ENCODE measurements at regions not wholly inside any gene's neighbourhood (a gene's known extent, or its start where the extent isn't known, plus 50 kb on each side); places are given as distances from the start of the nearest gene placed in this dataset.

DNA sequence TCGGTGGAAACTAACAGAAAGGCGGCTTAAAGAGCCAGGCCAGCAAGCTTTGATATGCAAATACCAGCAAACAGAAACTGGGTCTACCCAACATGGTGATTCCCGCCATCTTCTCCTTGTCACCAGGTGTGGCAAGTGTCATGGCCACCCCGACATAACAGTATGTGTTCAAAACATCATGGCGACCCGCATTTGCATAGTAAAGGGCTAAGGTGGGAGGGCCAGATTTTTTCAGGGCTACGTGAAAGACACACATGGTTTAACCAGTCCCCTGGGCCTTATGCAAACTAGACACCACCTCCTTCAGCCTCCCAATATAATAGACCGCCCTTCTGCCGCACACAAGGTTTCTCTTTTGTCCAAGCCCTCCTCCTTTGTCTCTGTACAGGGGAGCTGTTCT lies 260.4 kb downstream of the METTL4 start:
- Histone ChIP-seq H3K4me3 (no peak overlapping the region), H3K27ac (no peak overlapping the region), H3K4me1 (no peaks in the 10 kb centered on the region), H3K27me3 (ENCODE audit: insufficient read depth in 3 of 3, low read length in 2 of 3) (no peaks in the 10 kb centered on the region), H3K9me3 (no peaks in the 10 kb centered on the region), H3K36me3 (ENCODE audit: insufficient read depth in 1 of 2, low read depth in 1 of 2) (no peaks in the 10 kb centered on the region)
- TF ChIP-seq, protein P1, sequence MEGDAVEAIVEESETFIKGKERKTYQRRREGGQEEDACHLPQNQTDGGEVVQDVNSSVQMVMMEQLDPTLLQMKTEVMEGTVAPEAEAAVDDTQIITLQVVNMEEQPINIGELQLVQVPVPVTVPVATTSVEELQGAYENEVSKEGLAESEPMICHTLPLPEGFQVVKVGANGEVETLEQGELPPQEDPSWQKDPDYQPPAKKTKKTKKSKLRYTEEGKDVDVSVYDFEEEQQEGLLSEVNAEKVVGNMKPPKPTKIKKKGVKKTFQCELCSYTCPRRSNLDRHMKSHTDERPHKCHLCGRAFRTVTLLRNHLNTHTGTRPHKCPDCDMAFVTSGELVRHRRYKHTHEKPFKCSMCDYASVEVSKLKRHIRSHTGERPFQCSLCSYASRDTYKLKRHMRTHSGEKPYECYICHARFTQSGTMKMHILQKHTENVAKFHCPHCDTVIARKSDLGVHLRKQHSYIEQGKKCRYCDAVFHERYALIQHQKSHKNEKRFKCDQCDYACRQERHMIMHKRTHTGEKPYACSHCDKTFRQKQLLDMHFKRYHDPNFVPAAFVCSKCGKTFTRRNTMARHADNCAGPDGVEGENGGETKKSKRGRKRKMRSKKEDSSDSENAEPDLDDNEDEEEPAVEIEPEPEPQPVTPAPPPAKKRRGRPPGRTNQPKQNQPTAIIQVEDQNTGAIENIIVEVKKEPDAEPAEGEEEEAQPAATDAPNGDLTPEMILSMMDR (IDR thresholded peaks at IDR 0.05) = no peak
- intact Hi-C loops (cut with DNase I) = no loop called here
- ATAC-seq = no peak
- no peak for DNase-seq
- 85 to 86% (median 85%) methylated on average over 9 of the region's 9 CpGs for WGBS, 3 donors

DNA sequence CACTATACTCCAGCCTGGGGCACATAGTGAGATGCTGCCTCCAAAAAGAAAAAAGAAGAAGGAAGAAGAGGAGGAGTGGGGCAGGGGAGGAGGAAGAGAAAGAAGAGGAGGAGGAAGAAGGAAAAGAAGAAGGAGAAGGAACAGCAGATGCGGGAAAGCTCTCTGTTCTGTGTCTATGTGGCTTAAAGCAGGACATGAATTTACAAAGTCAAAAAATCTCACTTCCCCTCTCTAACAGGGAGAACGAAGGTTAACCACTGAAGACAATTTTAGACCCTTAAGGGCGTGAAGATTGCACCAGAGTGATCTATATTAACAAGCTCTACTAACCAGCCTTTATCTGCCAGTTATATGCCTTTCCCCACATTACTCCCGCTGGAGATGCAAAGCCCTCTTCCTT lies 258.9 kb downstream of the METTL4 start:
- WGBS, 3 donors = 75 to 79% (median 77%) methylated on average over 4 of the region's 4 CpGs
- TF ChIP-seq, protein P1 (IDR thresholded peaks at IDR 0.05) = no peak
- Histone ChIP-seq H3K9me3 (no peaks in the 10 kb centered on the region), H3K4me3 (no peak overlapping the region), H3K27me3 (ENCODE audit: insufficient read depth in 3 of 3, low read length in 2 of 3) (no peaks in the 10 kb centered on the region), H3K4me1 (no peaks in the 10 kb centered on the region), H3K27ac (no peak overlapping the region), H3K36me3 (ENCODE audit: insufficient read depth in 1 of 2, low read depth in 1 of 2) (no peaks in the 10 kb centered on the region)
- ATAC-seq (no peak), DNase-seq (no peak)
- intact Hi-C loops (cut with DNase I) = no loop called here

DNA sequence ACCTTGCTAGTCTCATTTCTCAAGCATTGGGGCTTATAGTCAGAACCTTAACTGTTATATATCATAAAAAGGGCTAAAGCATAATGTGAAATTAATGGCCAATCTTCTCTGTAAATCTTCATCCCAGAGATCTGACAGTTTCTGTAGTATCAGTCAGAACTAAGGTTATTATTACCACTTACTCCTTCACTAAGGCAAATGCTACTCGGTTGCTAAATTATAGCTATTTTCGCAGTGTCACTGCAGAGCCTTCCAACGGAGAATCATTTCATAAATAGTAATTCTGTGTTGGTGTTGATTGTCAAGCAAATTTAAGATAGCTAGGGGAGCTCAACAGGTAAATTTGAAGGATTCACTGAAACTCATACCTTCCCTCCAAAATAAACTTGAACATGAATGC lies 258.0 kb downstream of the METTL4 start:
- Histone ChIP-seq H3K27me3 (ENCODE audit: insufficient read depth in 3 of 3, low read length in 2 of 3) (no peaks in the 10 kb centered on the region), H3K4me1 (no peaks in the 10 kb centered on the region), H3K27ac (no peak overlapping the region), H3K36me3 (ENCODE audit: insufficient read depth in 1 of 2, low read depth in 1 of 2) (no peaks in the 10 kb centered on the region), H3K4me3 (no peak overlapping the region), H3K9me3 (no peaks in the 10 kb centered on the region)
- DNase-seq (no peak), ATAC-seq (no peak)
- 80 to 84% (median 84%) methylated on average over 3 of the region's 3 CpGs for WGBS, 3 donors
- intact Hi-C loops (cut with DNase I) = no loop called here
- TF ChIP-seq, protein P1 (IDR thresholded peaks at IDR 0.05) = no peak

DNA sequence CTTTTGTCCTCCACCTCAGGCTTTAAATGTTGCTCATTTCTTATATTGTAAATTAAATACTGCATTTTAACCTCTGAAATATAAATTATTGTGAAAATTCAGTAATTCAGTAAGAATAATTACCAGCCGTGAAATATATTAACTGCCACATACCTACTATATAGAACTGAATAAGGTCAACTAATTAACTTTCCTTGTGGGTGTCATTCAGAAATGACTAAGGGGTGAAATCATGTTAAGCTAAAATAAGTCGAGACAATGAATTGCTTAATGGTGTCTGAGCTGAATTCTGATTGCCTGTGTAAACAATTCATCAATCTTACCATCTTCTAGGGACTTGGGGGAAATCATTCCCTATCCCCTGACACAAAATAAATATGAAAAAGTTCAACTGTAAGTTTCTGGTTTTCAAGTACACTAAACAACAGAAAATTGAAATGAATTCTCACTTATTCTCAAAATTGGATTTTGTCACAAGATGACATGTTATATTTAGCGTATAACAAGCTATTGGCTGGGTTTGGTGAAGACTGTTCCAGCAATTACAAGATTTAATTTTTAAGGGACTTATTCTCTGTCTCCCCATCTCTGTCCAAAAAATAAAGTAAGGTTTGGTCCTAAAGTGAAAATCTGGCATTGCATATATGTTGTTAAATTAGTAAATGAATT lies 255.1 kb downstream of the METTL4 start:
- H3K27ac ChIP-seq = no peak overlapping the region
- H3K4me1 ChIP-seq = no peaks in the 10 kb centered on the region
- H3K27me3 ChIP-seq (ENCODE audit: insufficient read depth in 3 of 3, low read length in 2 of 3) = no peaks in the 10 kb centered on the region
- intact Hi-C loops (cut with DNase I) = no loop called here
- DNase-seq (no peak), ATAC-seq (no peak)
- no peaks in the 10 kb centered on the region for H3K9me3 ChIP-seq
- no peaks in the 10 kb centered on the region for H3K36me3 ChIP-seq (ENCODE audit: insufficient read depth in 1 of 2, low read depth in 1 of 2)
- 55 to 64% (median 61%) methylated on average over 3 of the region's 3 CpGs for WGBS, 3 donors
- H3K4me3 ChIP-seq = no peak overlapping the region
- TF ChIP-seq, protein P1 (IDR thresholded peaks at IDR 0.05) = no peak
